K562 (cell line): ENCODE measurements at regions not wholly inside any gene's neighbourhood (a gene's known extent, or its start where the extent isn't known, plus 50 kb on each side); places are given as distances from the start of the nearest gene placed in this dataset.

Experiments used
- CTCF ChIP-seq, 3 experiments: IDR thresholded peaks in 2 of 3; conservative IDR thresholded peaks in 1 of 3; 2 replicates each; pipeline ENCODE4 v1.5.1; 2011 to 2012; ENCODE audit warnings: low read length in 3 of 3, mild to moderate bottlenecking in 3 of 3, control low read depth in 2 of 3, improper control_type of control experiment in 1 of 3, inconsistent platforms in 1 of 3, low read depth in 1 of 3, mixed read lengths in 1 of 3, moderate library complexity in 1 of 3; ENCODE audit not compliant: insufficient read depth in 2 of 3
- ILF3 ChIP-seq: fragments of 450-650 bp; IDR thresholded peaks from 2 replicates; pipeline ENCODE4 v1.6.1; 2018; ENCODE audit warnings: antibody characterized with exemption, mild to moderate bottlenecking, moderate library complexity, borderline replicate concordance
- KLF16 ChIP-seq: IDR thresholded peaks from 2 replicates; pipeline ENCODE4 v1.6.1; 2016; ENCODE audit warnings: antibody characterized with exemption
- LARP7 ChIP-seq: fragments of 450-650 bp; IDR thresholded peaks from 2 replicates; pipeline ENCODE4 v1.6.1; 2016
- LEF1 ChIP-seq: fragments of 450-650 bp; IDR thresholded peaks from 2 replicates; pipeline ENCODE4 v1.6.1; 2016; ENCODE audit warnings: mild to moderate bottlenecking
- MAX ChIP-seq: sonication (generic); formaldehyde crosslinking; IDR thresholded peaks from 2 replicates; pipeline ENCODE4 v1.9.0; 2022; ENCODE audit warnings: mild to moderate bottlenecking, missing genetic modification reagents
- MBD1 ChIP-seq: fragments of 250-450 bp; sonication (Bioruptor Pico); IDR thresholded peaks from 2 replicates; pipeline ENCODE4 v1.8.0; 2022; ENCODE audit warnings: inconsistent platforms
- PRDM10 ChIP-seq: fragments of 450-650 bp; IDR thresholded peaks from 2 replicates; pipeline ENCODE4 v1.6.1; 2018; ENCODE audit not compliant: partially characterized antibody
- SIN3A ChIP-seq, 2 experiments: fragments of 150-350 bp in 1 of 2; IDR thresholded peaks; 2 replicates each; pipeline ENCODE4 v1.6.1; 2011 to 2016; ENCODE audit warnings: borderline replicate concordance in 2 of 2, low read depth in 2 of 2, low read length in 2 of 2, mild to moderate bottlenecking in 2 of 2, moderate library complexity in 2 of 2; ENCODE audit not compliant: control insufficient read depth in 1 of 2
- SP1 ChIP-seq: sonication (generic); formaldehyde crosslinking; IDR thresholded peaks from 2 replicates; pipeline ENCODE4 v1.8.1; 2022; ENCODE audit warnings: mild to moderate bottlenecking, missing genetic modification reagents
- TAF1 ChIP-seq: IDR thresholded peaks from 2 replicates; pipeline ENCODE4 v1.6.1; 2011; ENCODE audit warnings: mild to moderate bottlenecking, low read length, moderate library complexity; ENCODE audit not compliant: insufficient read depth, control insufficient read depth, severe bottlenecking; ENCODE audit errors: extremely low read depth
- ZNF224 ChIP-seq: sonication (generic); formaldehyde crosslinking; IDR thresholded peaks from 2 replicates; pipeline ENCODE4 v1.8.0; 2022; ENCODE audit warnings: mild to moderate bottlenecking, missing genetic modification reagents
- ZNF274 ChIP-seq: IDR thresholded peaks from 2 replicates; pipeline ENCODE4 v1.6.1; 2011; ENCODE audit warnings: low read depth, mild to moderate bottlenecking, low read length, moderate library complexity, borderline replicate concordance
- ZNF696 ChIP-seq: fragments of 250-450 bp; sonication (Bioruptor Pico); conservative IDR thresholded peaks from 2 replicates; pipeline ENCODE4 v1.4.0; 2020; ENCODE audit warnings: mild to moderate bottlenecking, moderate library complexity

- TF ChIP-seq CTCF (IDR thresholded peaks at IDR 0.05 in 2 of 3, conservative IDR thresholded peaks at IDR 0.05 in 1 of 3; ENCODE audit: insufficient read depth in 2 of 3, low read depth in 1 of 3, low read length in 3 of 3), result no peak
- no peak for TF ChIP-seq MBD1
- TF ChIP-seq TAF1, result no peak
- no peak for TF ChIP-seq LARP7
- TF ChIP-seq ZNF274, result no peak
- TF ChIP-seq SP1 (CRISPR knock-in tag), result no peak
- TF ChIP-seq ZNF696 (CRISPR knock-in tag), result no peak
- TF ChIP-seq SIN3A (IDR thresholded peaks at IDR 0.05; ENCODE audit: borderline replicate concordance in 2 of 2, control insufficient read depth in 1 of 2, low read depth in 2 of 2, low read length in 2 of 2), result no peak
- TF ChIP-seq MAX (CRISPR knock-in tag), result no peak
- TF ChIP-seq PRDM10, result no peak
- TF ChIP-seq ZNF224 (CRISPR knock-in tag), result no peak
- TF ChIP-seq LEF1, result no peak
- TF ChIP-seq KLF16, result no peak
- TF ChIP-seq ILF3, result no peak
Measured at GRCh38 chr6:88321306-88321705, 155.2 kb upstream of the CNR1 start.
